Heart right ventricle (tissue), 16 donors: ENCODE measurements at regions not wholly inside any gene's neighbourhood (a gene's known extent, or its start where the extent isn't known, plus 50 kb on each side); places are given as distances from the start of the nearest gene placed in this dataset.

Experiments
- ATAC-seq, 8 donors: fragments of 200-7000 bp; cut with Tn5 transposase; one replicate each; pipeline ENCODE4 v1.9.1; 2020; ENCODE audit warnings: mild to moderate bottlenecking in 8 of 8, moderate library complexity in 8 of 8, moderate number of reproducible peaks in 1 of 8
- DNase-seq, 2 donors: peaks; one replicate each; pipeline ENCODE4 v3.0.0-alpha.2; 2020
- H3K27ac ChIP-seq, 10 donors: fragments of 200-600 bp; sonication (generic) in 2 of 10; one replicate each; pipeline versions ENCODE4 v1.5.0 to v1.8.0; 2020 to 2022; ENCODE audit warnings: mild to moderate bottlenecking in 3 of 10
- H3K27me3 ChIP-seq, 7 donors: fragments of 200-600 bp; one replicate each; pipeline ENCODE4 v1.8.0; 2021 to 2022; ENCODE audit warnings: mild to moderate bottlenecking in 2 of 7
- H3K36me3 ChIP-seq, 9 donors: fragments of 200-600 bp; sonication (generic) in 1 of 9; one replicate each; pipeline versions ENCODE4 v1.5.0 to v1.8.0; 2020 to 2022; ENCODE audit warnings: mild to moderate bottlenecking in 2 of 9
- H3K4me1 ChIP-seq, 9 donors: fragments of 200-600 bp; sonication (generic) in 1 of 9; one replicate each; pipeline versions ENCODE4 v1.5.0 to v1.8.0; 2020 to 2022; ENCODE audit warnings: mild to moderate bottlenecking in 4 of 9
- H3K4me3 ChIP-seq, 10 donors: fragments of 200-600 bp; sonication (generic) in 2 of 10; one replicate each; pipeline versions ENCODE4 v1.5.0 to v1.8.0; 2020 to 2022; ENCODE audit warnings: mild to moderate bottlenecking in 7 of 10, moderate library complexity in 2 of 10
- H3K9me3 ChIP-seq, 11 donors: fragments of 200-600 bp in 10 of 11; sonication (generic) in 2 of 11; one replicate each; pipeline versions ENCODE4 v1.5.0 to v1.8.0; 2013 to 2022; ENCODE audit warnings: mild to moderate bottlenecking in 2 of 11, control low read depth in 1 of 11, moderate library complexity in 1 of 11
- CTCF ChIP-seq, 9 donors: fragments of 200-600 bp; sonication (generic) in 2 of 9; IDR thresholded peaks; one replicate each; pipeline versions ENCODE4 v1.5.0 to v1.8.0; 2021 to 2022; ENCODE audit warnings: antibody characterized with exemption in 9 of 9, mild to moderate bottlenecking in 5 of 9, moderate library complexity in 1 of 9
- WGBS, 2 donors: extraction: QIAGEN DNeasy Blood & Tissue Kit; methylation state at CpG; one replicate each; pipeline ENCODE4 v1.1.7; 2013; ENCODE audit warnings: inconsistent platforms in 1 of 2; 5-methylcytosine and 5-hydroxymethylcytosine counted together
- intact Hi-C, 10 donors: fragments of 100-400 bp; cut with DNase I; formaldehyde crosslinking; loops; one replicate each; pipeline versions ENCODE4 v1.11.1 to v1.14.2; 2022
- donor health status: Arrhythmogenic right ventricular cardiomyopathy.
- donor health status: ischemic (EF 13 %, LVEDD 7.1; RV severe dilation, severe dysfunction).
- donor health status: healthy with polysubstance abuse.
- donor health status: DM: no; HTN: yes; CAD: no.
- donor health status: DM: no; HTN: no; CAD: no.
- donor health status: ischemic (EF 25% LVEDD 6.9; RV normal size, moderate dysfunction).
- donor health status: ischemic (EF 25% LVEDD 5.7; RV mildly dilated, moderate dysfunction).
- donor health status: healthy.
- donor health status: DM: yes; HTN: yes; CAD: no.
- donor health status: Ischemic cardiomyopathy.
- donor health status: ischemic (EF 35%, LVEDD 5.7; RV mildly dilated, moderate dysfunction).
- donor health status: nonischemic (EF 11% LVEDD 7.7; RV severe dilation, severe dysfunction).
- donor health status: DM: yes; HTN: yes; CAD: no.
- donor health status: PGD.
- donor health status: ischemic (EF 29% LVEDD 5.4; RV normal size, mild dysfunction).
- donor health status: nonischemic (EF 23%, LVEDD 6.1; RV moderate dilation, normal function).

GRCh38 chr6:114521926-114522325 lies 179.1 kb upstream of the HS3ST5 start:
- intact Hi-C loops = no loop called here
- 74 to 82% methylated on average over 3 of the region's 3 CpGs for WGBS, 2 donors
- no peak overlapping the region for H3K27ac ChIP-seq
- ATAC-seq = no peak
- H3K4me1 ChIP-seq = no peaks in the 10 kb centered on the region
- no peak for TF ChIP-seq CTCF (IDR thresholded peaks at IDR 0.05)
- H3K4me3 ChIP-seq = no peak overlapping the region
- no peaks in the 10 kb centered on the region for H3K27me3 ChIP-seq
- no peak for DNase-seq
- H3K9me3 ChIP-seq = no peaks in the 10 kb centered on the region
- H3K36me3 ChIP-seq = no peaks in the 10 kb centered on the region

GRCh38 chr6:114520976-114521375 lies 178.2 kb upstream of the HS3ST5 start:
- no peaks in the 10 kb centered on the region for H3K27me3 ChIP-seq
- ATAC-seq (no peak), DNase-seq (no peak)
- H3K4me3 ChIP-seq = no peak overlapping the region
- H3K4me1 ChIP-seq = no peaks in the 10 kb centered on the region
- H3K36me3 ChIP-seq = no peaks in the 10 kb centered on the region
- H3K9me3 ChIP-seq = no peaks in the 10 kb centered on the region
- TF ChIP-seq CTCF (IDR thresholded peaks at IDR 0.05) = no peak
- intact Hi-C loops = no loop called here
- no peak overlapping the region for H3K27ac ChIP-seq
- 88% methylated on average over 3 of the region's 3 CpGs for WGBS, 2 donors

GRCh38 chr6:114514170-114514569 lies 171.3 kb upstream of the HS3ST5 start:
- DNase-seq (no peak), ATAC-seq (no peak)
- Histone ChIP-seq H3K4me1 (no peaks in the 10 kb centered on the region), H3K27me3 (no peaks in the 10 kb centered on the region), H3K36me3 (no peaks in the 10 kb centered on the region), H3K4me3 (no peak overlapping the region), H3K27ac (no peak overlapping the region), H3K9me3 (no peaks in the 10 kb centered on the region)
- no peak for TF ChIP-seq CTCF (IDR thresholded peaks at IDR 0.05)
- intact Hi-C loops = no loop called here
- WGBS, 2 donors = 49 to 70% methylated on average over 1 of the region's 1 CpG

GRCh38 chr6:114471450-114471849 lies 128.6 kb upstream of the HS3ST5 start:
- intact Hi-C loops = no loop called here
- no peak overlapping the region for H3K27ac ChIP-seq
- no peaks in the 10 kb centered on the region for H3K27me3 ChIP-seq
- ATAC-seq (no peak), DNase-seq (no peak)
- H3K4me1 ChIP-seq = no peaks in the 10 kb centered on the region
- no peaks in the 10 kb centered on the region for H3K36me3 ChIP-seq
- H3K4me3 ChIP-seq = no peak overlapping the region
- WGBS, 2 donors = 71 to 79% methylated on average over 3 of the region's 3 CpGs
- TF ChIP-seq CTCF (IDR thresholded peaks at IDR 0.05) = no peak
- H3K9me3 ChIP-seq = peaks cover 0 to 4% (median 0%) of the 10 kb centered on the region in 11 donors

DNA sequence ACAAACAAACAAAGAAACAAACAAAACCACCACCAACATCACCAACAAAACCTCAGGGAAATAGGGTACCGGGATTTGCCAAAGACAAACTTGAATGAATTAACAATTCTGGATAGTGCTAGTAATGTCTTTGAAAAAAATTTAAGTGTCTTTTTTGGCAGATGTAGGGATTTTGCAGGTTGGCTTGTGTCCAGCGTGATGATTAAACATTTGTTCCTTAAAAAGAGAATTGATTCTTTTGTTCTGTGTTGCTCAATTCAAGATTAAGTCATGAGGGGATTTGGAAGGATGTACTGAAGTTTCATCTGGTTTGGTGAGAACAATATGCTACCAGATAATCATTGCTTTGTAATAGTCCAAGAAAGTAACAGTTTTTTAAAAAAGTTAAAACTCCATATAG lies 125.1 kb upstream of the HS3ST5 start:
- Histone ChIP-seq H3K27me3 (no peaks in the 10 kb centered on the region), H3K27ac (no peak overlapping the region), H3K36me3 (no peaks in the 10 kb centered on the region), H3K4me1 (no peaks in the 10 kb centered on the region), H3K9me3 (no peaks in the 10 kb centered on the region), H3K4me3 (no peak overlapping the region)
- WGBS, 2 donors = 72 to 77% methylated on average over 2 of the region's 2 CpGs
- ATAC-seq (no peak), DNase-seq (no peak)
- intact Hi-C loops = no loop called here
- TF ChIP-seq CTCF (IDR thresholded peaks at IDR 0.05) = no peak
